HG02943 (cell line): ENCODE measurements at regions not wholly inside any gene's neighbourhood (a gene's known extent, or its start where the extent isn't known, plus 50 kb on each side); places are given as distances from the start of the nearest gene placed in this dataset.
"Not testable (repeated sequence)": the region's sequence is repeated elsewhere in the genome, so short reads cannot be mapped to it uniquely, and the experiment has no call there.

Experiments used
- ATAC-seq: cut with Tn5 transposase; IDR thresholded peaks from one replicate; pipeline ENCODE4 v1.9.1; 2021; ENCODE audit warnings: mild to moderate bottlenecking, low read depth, moderate library complexity; ENCODE audit not compliant: unreplicated experiment

DNA sequence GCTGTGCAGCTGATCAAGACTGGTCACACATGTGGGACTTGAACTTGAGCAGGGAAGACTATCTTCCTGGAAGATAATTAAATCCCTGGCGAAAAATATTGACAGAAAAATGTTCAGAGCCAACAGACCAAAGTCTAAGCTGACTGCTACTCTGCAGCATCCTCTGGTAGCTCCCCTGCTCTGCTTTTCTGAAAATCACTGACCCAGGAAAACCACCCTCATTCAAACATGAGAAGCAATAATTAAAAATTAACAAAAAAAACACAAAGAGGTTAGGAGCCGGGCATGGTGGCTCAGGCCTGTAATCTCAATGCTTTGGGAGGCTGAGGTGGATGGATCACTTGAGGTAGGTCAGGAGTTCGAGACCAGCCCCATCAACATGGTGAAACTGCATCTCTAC, 151.9 kb downstream of the SCG2 start:
- no peak for ATAC-seq

- no peak for ATAC-seq
These were observed 144.9 kb downstream of the SCG2 start for GRCh38 chr2:223457301-223457700.

DNA sequence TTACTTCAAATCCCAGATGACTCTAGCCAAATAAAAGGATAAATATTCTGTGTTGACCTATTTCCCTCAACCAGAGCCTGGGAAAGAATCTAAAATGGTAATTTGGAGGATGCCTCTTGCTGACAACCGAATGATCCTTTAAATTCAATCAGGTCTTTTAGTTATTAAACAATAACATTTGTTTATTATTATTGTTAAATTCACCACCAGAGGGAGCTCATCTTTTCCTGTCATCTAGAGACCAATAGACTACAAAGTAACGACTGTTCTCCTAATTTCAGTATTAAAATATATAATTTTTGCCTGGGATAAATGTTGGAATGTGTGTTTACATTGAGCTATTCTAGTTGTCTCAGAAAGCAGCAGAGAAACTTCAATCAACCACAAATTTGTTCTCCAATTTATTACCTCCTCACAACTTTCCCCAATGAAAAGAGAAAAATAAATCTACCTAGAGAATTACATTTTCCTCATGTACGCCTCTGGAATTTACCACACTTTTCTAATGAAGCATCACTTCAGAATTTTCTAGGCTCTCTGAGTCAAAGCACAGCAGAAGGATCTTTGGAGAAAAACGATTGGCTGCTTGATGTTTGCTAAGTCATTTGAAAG, 142.7 kb downstream of the SCG2 start:
- ATAC-seq = no peak

GRCh38 chr2:223460209-223460608, 142.0 kb downstream of the SCG2 start:
- no peak for ATAC-seq

- no peak for ATAC-seq
These were observed 141.4 kb downstream of the SCG2 start for GRCh38 chr2:223460774-223461211.

GRCh38 chr2:223464071-223464470, 138.1 kb downstream of the SCG2 start:
- ATAC-seq = no peak

- no peak for ATAC-seq
These were observed 136.4 kb downstream of the SCG2 start for GRCh38 chr2:223465793-223466192.

DNA sequence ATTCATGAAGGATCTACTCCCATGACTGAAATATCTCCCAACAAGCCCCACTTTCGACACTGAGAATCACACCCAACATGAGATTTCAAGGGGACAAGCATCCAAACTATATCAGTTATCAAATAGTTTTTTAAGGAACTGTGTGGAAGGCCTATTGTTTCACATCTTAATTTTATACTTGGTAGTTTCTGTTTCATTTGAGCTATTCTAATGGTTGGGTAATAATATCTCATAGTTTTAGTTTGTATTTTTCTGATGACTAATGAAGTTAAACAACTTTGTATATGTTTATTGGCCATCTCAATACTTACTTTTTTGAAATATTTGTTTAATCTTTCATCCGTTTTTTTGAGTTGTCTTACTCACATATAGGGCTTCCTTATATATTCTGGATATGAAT, 135.0 kb downstream of the SCG2 start:
- no peak for ATAC-seq

DNA sequence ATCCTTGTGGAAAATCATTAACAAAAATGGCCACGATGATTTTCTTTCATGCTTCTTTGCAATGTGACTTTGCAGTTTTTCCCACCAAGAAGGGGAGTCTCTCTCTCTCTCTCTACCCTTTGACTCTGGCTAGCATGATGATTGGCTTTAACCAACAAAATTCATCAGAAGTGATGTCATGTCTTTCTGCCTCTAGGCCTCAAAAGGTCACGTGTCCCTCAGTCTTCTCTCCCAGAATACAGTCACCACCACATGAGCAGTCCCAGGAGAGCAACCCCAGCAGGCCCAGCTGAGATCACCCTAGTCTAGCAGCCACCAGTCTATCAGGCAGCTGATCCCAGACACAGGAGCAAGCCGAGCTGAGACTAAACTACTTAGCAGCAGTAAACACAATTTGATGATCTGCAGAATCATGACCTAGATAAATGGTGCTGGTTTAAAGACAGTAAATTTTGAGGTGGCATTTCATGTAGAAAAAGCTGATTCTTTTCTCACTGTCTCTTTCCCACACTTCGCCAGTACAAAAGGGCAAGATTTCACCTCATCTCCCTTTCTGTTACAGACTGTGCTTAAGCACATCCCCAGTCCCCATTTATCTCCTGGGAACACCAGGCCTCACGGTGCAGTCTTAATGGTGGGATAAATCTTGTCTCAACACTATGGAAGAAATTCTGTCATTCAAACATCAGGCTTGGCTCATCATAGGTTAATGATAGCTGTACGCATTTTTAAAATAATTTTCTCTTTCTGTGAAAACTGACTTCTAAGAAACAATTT, 132.7 kb downstream of the SCG2 start:
- no peak for ATAC-seq

- ATAC-seq = no peak
These were observed 131.6 kb downstream of the SCG2 start for GRCh38 chr2:223470602-223471001.

DNA sequence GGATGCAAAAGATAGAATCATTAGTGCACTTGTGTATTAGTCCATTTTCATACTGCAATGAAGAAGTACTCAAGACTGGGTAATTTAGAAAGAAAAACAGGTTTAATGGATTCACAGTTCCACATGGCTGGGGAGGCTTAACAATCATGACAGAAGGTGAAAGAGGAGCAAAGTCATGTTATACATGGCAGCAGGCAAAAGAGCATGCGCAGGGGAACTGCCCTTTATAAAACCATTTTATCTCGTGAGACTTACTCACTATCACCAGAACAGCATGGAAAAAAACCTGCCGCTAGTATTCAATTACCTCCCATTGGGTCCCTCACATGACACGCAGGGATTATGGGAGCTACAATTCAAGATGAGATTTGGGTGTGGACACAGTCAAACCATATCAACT, 129.4 kb downstream of the SCG2 start:
- no peak for ATAC-seq

DNA sequence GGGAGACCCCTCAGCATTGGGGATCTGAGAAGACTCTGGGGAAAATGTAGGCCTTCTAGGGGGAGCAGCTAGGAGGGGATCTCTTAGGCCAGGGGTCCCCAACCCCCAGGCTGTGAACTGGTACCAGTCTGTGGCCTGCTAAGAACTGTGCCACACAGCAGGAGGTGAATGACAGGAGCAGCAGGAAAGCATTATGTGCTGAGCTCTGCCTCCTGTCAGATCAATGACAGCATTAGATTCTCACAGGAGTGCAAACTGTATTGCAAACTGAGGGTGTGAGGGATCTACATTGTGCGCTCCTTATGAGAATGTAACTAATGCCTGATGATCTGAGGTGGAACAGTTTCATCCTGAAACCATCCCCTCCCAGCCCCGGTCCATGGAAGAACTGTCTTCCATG, 127.3 kb downstream of the SCG2 start:
- no peak for ATAC-seq

GRCh38 chr2:223475901-223476300, 126.3 kb downstream of the SCG2 start:
- ATAC-seq = no peak

DNA sequence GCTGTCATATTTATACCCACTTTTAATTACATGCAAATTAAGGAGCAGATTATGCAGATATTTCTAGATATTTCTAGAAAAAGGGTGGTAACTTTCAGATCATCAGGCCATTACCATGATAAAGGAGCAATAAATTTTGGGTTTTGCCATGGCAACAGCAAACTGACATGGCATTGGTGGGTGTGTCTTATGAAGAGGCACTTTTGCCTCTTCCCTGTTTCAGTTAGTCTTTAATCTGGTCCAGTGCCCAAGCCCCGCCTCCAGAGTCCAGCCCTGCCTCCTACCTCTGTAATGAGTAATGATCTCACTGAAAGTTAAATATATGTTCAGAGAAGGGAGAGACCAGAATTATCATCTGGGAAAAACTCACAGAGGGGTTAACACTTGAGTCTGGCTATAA, 124.8 kb downstream of the SCG2 start:
- no peak for ATAC-seq

DNA sequence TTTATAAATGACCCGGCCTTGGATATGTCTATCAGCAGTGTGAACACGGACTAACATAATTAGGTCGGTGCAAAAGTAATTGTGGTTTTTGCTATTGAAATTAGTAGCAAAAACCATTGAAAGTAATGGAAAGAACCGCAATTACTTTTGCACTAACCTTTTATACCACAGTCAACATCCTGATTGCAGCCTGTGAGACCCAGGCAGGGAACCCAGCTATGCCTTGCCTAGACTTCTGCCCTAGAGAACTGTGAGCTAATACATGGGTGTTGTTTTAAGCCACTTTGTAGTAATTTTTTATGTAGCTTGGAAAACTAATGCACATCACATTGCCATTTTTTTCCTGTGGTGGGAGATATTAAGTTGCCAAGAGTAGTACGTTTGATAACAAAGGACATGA, 120.7 kb downstream of the SCG2 start:
- no peak for ATAC-seq

- ATAC-seq = no peak
These were observed 115.4 kb downstream of the SCG2 start for GRCh38 chr2:223486751-223487150.

- ATAC-seq = no peak
These were observed 114.8 kb downstream of the SCG2 start for GRCh38 chr2:223487214-223487846.

GRCh38 chr2:223488814-223489213, 113.3 kb downstream of the SCG2 start:
- no peak for ATAC-seq

GRCh38 chr2:223494496-223494895, 107.7 kb downstream of the SCG2 start:
- ATAC-seq = no peak

GRCh38 chr2:223494942-223495341, 107.2 kb downstream of the SCG2 start:
- no peak for ATAC-seq

- ATAC-seq = not testable (repeated sequence)
These were observed 105.3 kb downstream of the SCG2 start for GRCh38 chr2:223496853-223497252.

GRCh38 chr2:223500709-223501108, 101.5 kb downstream of the SCG2 start:
- no peak for ATAC-seq
